Chondrocyte (in vitro differentiated cells): ENCODE measurements at regions not wholly inside any gene's neighbourhood (a gene's known extent, or its start where the extent isn't known, plus 50 kb on each side); places are given as distances from the start of the nearest gene placed in this dataset.

Experiments
- DNase-seq: peaks from one replicate; pipeline ENCODE4 v3.0.0; 2021; ENCODE audit warnings: mixed read lengths, low spot score
- H3K27ac Mint-ChIP-seq: one replicate; pipeline ENCODE4 v1.8.0; 2021; ENCODE audit warnings: mild to moderate bottlenecking, moderate library complexity, mixed read lengths; ENCODE audit not compliant: unreplicated experiment
- H3K27me3 Mint-ChIP-seq: 2 replicates; pipeline ENCODE4 v1.8.0; 2021; ENCODE audit warnings: low read depth, mixed read lengths
- H3K36me3 Mint-ChIP-seq: 2 replicates; pipeline ENCODE4 v1.8.0; 2021; ENCODE audit warnings: low read depth, mixed read lengths
- H3K4me1 Mint-ChIP-seq: 2 replicates; pipeline ENCODE4 v1.8.0; 2021; ENCODE audit warnings: low read depth, mild to moderate bottlenecking, mixed read lengths
- H3K4me3 Mint-ChIP-seq: one replicate; pipeline ENCODE4 v1.8.0; 2021; ENCODE audit warnings: mild to moderate bottlenecking, moderate library complexity, mixed read lengths; ENCODE audit not compliant: unreplicated experiment
- H3K9me3 Mint-ChIP-seq: 2 replicates; pipeline ENCODE4 v1.8.0; 2021; ENCODE audit warnings: low read depth, mixed read lengths
- TF ChIP-seq, protein P1 (sequence below): fragments of 200-600 bp; sonication (generic); IDR thresholded peaks from 2 replicates; pipeline ENCODE4 v1.5.0; 2021; ENCODE audit warnings: antibody characterized with exemption, mild to moderate bottlenecking, moderate library complexity

DNA sequence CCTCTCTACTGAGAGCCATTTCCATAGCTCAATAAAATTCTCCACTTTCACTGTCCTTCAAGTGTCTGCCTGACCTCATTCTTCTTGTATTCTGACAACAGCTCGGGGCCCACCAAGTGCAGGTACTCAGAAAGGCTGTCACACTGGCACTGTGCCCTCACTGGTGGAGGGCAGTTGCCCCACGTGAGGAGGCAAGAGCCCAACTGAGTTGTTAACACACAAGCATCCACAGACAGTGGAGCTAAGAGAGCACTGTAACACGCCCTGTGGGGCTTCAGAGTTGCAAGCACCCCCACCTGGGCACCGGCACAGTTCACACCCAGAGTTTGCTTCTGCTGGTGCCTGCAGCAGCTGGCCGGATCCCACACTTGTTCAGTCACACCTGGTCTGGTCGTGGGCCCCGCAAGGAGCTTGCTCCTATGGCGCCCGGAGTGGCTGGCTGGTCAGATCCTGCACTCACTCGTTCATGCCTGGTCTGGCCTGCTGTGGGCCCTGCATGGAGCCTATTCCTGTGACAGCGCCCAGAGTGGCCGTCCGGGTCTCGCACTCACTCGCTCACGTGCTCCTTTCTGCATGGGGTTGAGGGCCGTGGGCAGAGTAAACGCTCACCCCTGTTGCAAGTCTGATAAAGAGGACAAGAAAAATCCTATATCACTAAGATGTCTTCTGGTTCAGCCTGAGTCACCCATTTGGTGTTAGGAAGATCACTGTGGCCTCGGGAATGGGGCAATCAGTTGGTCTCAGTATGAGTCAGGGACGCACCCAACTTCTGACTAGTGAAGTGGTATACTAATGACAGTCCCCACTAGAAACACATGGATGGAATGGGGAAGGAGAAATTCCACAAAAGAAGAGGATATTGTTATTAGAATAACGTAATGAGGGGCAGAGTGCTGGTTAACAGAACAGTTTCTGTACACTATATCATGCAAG lies 87.0 kb upstream of the CCNH start:
- TF ChIP-seq, protein P1, sequence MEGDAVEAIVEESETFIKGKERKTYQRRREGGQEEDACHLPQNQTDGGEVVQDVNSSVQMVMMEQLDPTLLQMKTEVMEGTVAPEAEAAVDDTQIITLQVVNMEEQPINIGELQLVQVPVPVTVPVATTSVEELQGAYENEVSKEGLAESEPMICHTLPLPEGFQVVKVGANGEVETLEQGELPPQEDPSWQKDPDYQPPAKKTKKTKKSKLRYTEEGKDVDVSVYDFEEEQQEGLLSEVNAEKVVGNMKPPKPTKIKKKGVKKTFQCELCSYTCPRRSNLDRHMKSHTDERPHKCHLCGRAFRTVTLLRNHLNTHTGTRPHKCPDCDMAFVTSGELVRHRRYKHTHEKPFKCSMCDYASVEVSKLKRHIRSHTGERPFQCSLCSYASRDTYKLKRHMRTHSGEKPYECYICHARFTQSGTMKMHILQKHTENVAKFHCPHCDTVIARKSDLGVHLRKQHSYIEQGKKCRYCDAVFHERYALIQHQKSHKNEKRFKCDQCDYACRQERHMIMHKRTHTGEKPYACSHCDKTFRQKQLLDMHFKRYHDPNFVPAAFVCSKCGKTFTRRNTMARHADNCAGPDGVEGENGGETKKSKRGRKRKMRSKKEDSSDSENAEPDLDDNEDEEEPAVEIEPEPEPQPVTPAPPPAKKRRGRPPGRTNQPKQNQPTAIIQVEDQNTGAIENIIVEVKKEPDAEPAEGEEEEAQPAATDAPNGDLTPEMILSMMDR: no peak
- peaks cover 3% of the 10 kb centered on the region for H3K27me3 Mint-ChIP-seq
- H3K9me3 Mint-ChIP-seq: peaks cover 18% of the 10 kb centered on the region
- no peaks in the 10 kb centered on the region for H3K4me1 Mint-ChIP-seq
- no peak overlapping the region for H3K4me3 Mint-ChIP-seq
- DNase-seq: peak; percentile 94
- no peaks in the 10 kb centered on the region for H3K36me3 Mint-ChIP-seq
- no peak overlapping the region for H3K27ac Mint-ChIP-seq
